Mesendoderm (in vitro differentiated cells): ENCODE measurements at regions not wholly inside any gene's neighbourhood (a gene's known extent, or its start where the extent isn't known, plus 50 kb on each side); places are given as distances from the start of the nearest gene placed in this dataset.

Experiments
- DNase-seq: peaks from one replicate; pipeline ENCODE4 v3.0.0; 2013
- H2AK5ac ChIP-seq: 2 replicates; pipeline ENCODE4 v1.6.1; 2013; ENCODE audit warnings: low read length, inconsistent platforms
- H2BK120ac ChIP-seq: 2 replicates; pipeline ENCODE4 v1.6.1; 2013; ENCODE audit warnings: low read depth, mild to moderate bottlenecking, low read length, moderate library complexity, mixed read lengths
- H2BK15ac ChIP-seq: replicated peaks from 2 replicates; pipeline ENCODE4 v1.6.1; 2013; ENCODE audit warnings: low read depth, mild to moderate bottlenecking, moderate library complexity
- H2BK5ac ChIP-seq: 2 replicates; pipeline ENCODE4 v1.6.1; 2013; ENCODE audit warnings: low read length, inconsistent platforms
- H3K18ac ChIP-seq: 2 replicates; pipeline ENCODE4 v1.6.1; 2013; ENCODE audit warnings: mild to moderate bottlenecking, low read length, mixed read lengths
- H3K23ac ChIP-seq: one replicate; pipeline ENCODE4 v1.6.1; 2013; ENCODE audit warnings: low read length
- H3K27ac ChIP-seq: 2 replicates; pipeline ENCODE4 v1.5.1; 2013; ENCODE audit warnings: low read depth, mild to moderate bottlenecking, inconsistent platforms, low read length, moderate library complexity
- H3K27me3 ChIP-seq: 2 replicates; pipeline ENCODE4 v1.6.1; 2013; ENCODE audit warnings: low read length, control low read depth, mild to moderate bottlenecking, inconsistent platforms; ENCODE audit not compliant: insufficient read depth, poor library complexity
- H3K36me3 ChIP-seq: 2 replicates; pipeline ENCODE4 v1.6.1; 2013; ENCODE audit warnings: low read length, inconsistent platforms; ENCODE audit not compliant: control insufficient read depth, insufficient read depth
- H3K4ac ChIP-seq: one replicate; pipeline ENCODE4 v1.6.1; 2013; ENCODE audit warnings: low read depth, mild to moderate bottlenecking, low read length, moderate library complexity
- H3K4me1 ChIP-seq: 2 replicates; pipeline ENCODE4 v1.6.1; 2013; ENCODE audit warnings: low read depth, low read length, inconsistent platforms; ENCODE audit not compliant: control insufficient read depth
- H3K4me2 ChIP-seq: 2 replicates; pipeline ENCODE4 v1.6.1; 2013; ENCODE audit warnings: low read length
- H3K4me3 ChIP-seq: 2 replicates; pipeline ENCODE4 v1.5.1; 2013; ENCODE audit warnings: mild to moderate bottlenecking, low read length
- H3K56ac ChIP-seq: one replicate; pipeline ENCODE4 v1.6.1; 2013; ENCODE audit warnings: low read length
- H3K79me1 ChIP-seq: 2 replicates; pipeline ENCODE4 v1.6.1; 2013; ENCODE audit warnings: low read length, inconsistent platforms
- H3K79me2 ChIP-seq: 2 replicates; pipeline ENCODE4 v1.6.1; 2013; ENCODE audit warnings: mild to moderate bottlenecking, low read length; ENCODE audit not compliant: control insufficient read depth, insufficient read depth
- H3K9ac ChIP-seq: 2 replicates; pipeline ENCODE4 v1.6.1; 2013; ENCODE audit warnings: low read length, inconsistent platforms
- H4K5ac ChIP-seq: one replicate; pipeline ENCODE4 v1.6.1; 2013; ENCODE audit warnings: low read length
- H4K8ac ChIP-seq: one replicate; pipeline ENCODE4 v1.6.1; 2013; ENCODE audit warnings: low read depth, mild to moderate bottlenecking, control low read depth, low read length, moderate library complexity
- WGBS: extraction: QIAGEN DNeasy Blood & Tissue Kit; methylation state at CpG from one replicate; pipeline ENCODE4 v1.1.7; 2013; ENCODE audit warnings: low lambda C conversion rate, missing lambda C conversion rate; ENCODE audit not compliant: insufficient coverage; ENCODE audit errors: extremely low coverage; 5-methylcytosine and 5-hydroxymethylcytosine counted together

GRCh38 chr2:150545916-150546315 is 58.4 kb upstream of the RND3 start:
- no peak overlapping the region for H3K4me3 ChIP-seq

GRCh38 chr2:150544731-150545130 is 57.3 kb upstream of the RND3 start:
- Histone ChIP-seq H2BK5ac (no peak overlapping the region), H3K18ac (no peak overlapping the region), H3K56ac (no peak overlapping the region), H4K5ac (no peak overlapping the region), H4K8ac (no peak overlapping the region), H2AK5ac (no peak overlapping the region), H3K27me3 (no peaks in the 10 kb centered on the region), H3K23ac (no peak overlapping the region), H3K79me1 (no peaks in the 10 kb centered on the region), H3K27ac (no peak overlapping the region), H3K4ac (no peak overlapping the region), H3K36me3 (no peaks in the 10 kb centered on the region), H3K4me2 (no peak overlapping the region), H3K79me2 (no peaks in the 10 kb centered on the region), H2BK120ac (no peak overlapping the region), H3K4me1 (no peaks in the 10 kb centered on the region), H3K9ac (no peak overlapping the region), H3K4me3 (no peak overlapping the region), H2BK15ac (no peak overlapping the region)
- no CpG with 5 or more reads among the region's 3 CpGs for WGBS
- no peak for DNase-seq

More at GRCh38 chr2:150545916-150546315, 58.4 kb upstream of the RND3 start:
- Histone ChIP-seq H3K56ac (no peak overlapping the region), H2BK5ac (no peak overlapping the region), H4K5ac (no peak overlapping the region), H3K79me2 (no peaks in the 10 kb centered on the region), H4K8ac (no peak overlapping the region), H3K23ac (no peak overlapping the region), H2BK120ac (no peak overlapping the region), H3K4me1 (no peaks in the 10 kb centered on the region), H3K36me3 (no peaks in the 10 kb centered on the region), H3K4ac (no peak overlapping the region), H2BK15ac (no peak overlapping the region), H3K18ac (no peak overlapping the region), H3K4me2 (no peak overlapping the region), H3K79me1 (no peaks in the 10 kb centered on the region), H3K9ac (no peak overlapping the region), H2AK5ac (no peak overlapping the region), H3K27me3 (no peaks in the 10 kb centered on the region), H3K27ac (no peak overlapping the region)
- no CpG with 5 or more reads among the region's 4 CpGs for WGBS
- DNase-seq = no peak

GRCh38 chr2:150542692-150543091 is 55.2 kb upstream of the RND3 start:
- Histone ChIP-seq H3K18ac (no peak overlapping the region), H3K4me1 (no peaks in the 10 kb centered on the region), H3K23ac (no peak overlapping the region), H3K27ac (no peak overlapping the region), H2BK5ac (no peak overlapping the region), H3K56ac (no peak overlapping the region), H2AK5ac (no peak overlapping the region), H3K36me3 (no peaks in the 10 kb centered on the region), H4K5ac (no peak overlapping the region), H3K4me2 (no peak overlapping the region), H2BK15ac (no peak overlapping the region), H2BK120ac (no peak overlapping the region), H3K79me2 (no peaks in the 10 kb centered on the region), H3K4ac (no peak overlapping the region), H3K79me1 (no peaks in the 10 kb centered on the region), H3K27me3 (no peaks in the 10 kb centered on the region), H3K9ac (no peak overlapping the region), H4K8ac (no peak overlapping the region), H3K4me3 (no peak overlapping the region)
- WGBS = no CpG with 5 or more reads among the region's 30 CpGs
- no peak for DNase-seq

GRCh38 chr2:150542172-150542571 is 54.7 kb upstream of the RND3 start:
- no peaks in the 10 kb centered on the region for H3K4me1 ChIP-seq
- no peak overlapping the region for H3K4me2 ChIP-seq
- H4K5ac ChIP-seq = no peak overlapping the region
- no peak overlapping the region for H2BK15ac ChIP-seq
- no peaks in the 10 kb centered on the region for H3K79me2 ChIP-seq
- WGBS = no CpG with 5 or more reads among the region's 19 CpGs
- no peak for DNase-seq
- H3K18ac ChIP-seq = no peak overlapping the region
- no peaks in the 10 kb centered on the region for H3K36me3 ChIP-seq
- H3K4ac ChIP-seq = no peak overlapping the region
- H3K23ac ChIP-seq = no peak overlapping the region
- no peak overlapping the region for H4K8ac ChIP-seq
- H3K79me1 ChIP-seq = no peaks in the 10 kb centered on the region
- no peak overlapping the region for H3K9ac ChIP-seq
- no peak overlapping the region for H2BK120ac ChIP-seq
- no peak overlapping the region for H3K4me3 ChIP-seq
- no peak overlapping the region for H2AK5ac ChIP-seq
- no peak overlapping the region for H3K27ac ChIP-seq
- no peak overlapping the region for H3K56ac ChIP-seq
- H3K27me3 ChIP-seq = no peaks in the 10 kb centered on the region
- no peak overlapping the region for H2BK5ac ChIP-seq

GRCh38 chr2:150538651-150539201 is 51.3 kb upstream of the RND3 start:
- Histone ChIP-seq H4K8ac (no peak overlapping the region), H3K79me2 (no peaks in the 10 kb centered on the region), H3K79me1 (no peaks in the 10 kb centered on the region), H3K27me3 (no peaks in the 10 kb centered on the region), H3K9ac (no peak overlapping the region), H2BK120ac (no peak overlapping the region), H3K23ac (no peak overlapping the region), H3K18ac (no peak overlapping the region), H3K56ac (no peak overlapping the region), H2BK5ac (no peak overlapping the region), H2BK15ac (no peak overlapping the region), H3K4me1 (no peaks in the 10 kb centered on the region), H3K4me2 (no peak overlapping the region), H3K4ac (no peak overlapping the region), H2AK5ac (no peak overlapping the region), H4K5ac (no peak overlapping the region), H3K27ac (no peak overlapping the region), H3K36me3 (no peaks in the 10 kb centered on the region), H3K4me3 (no peak overlapping the region)
- WGBS = no CpG with 5 or more reads among the region's 7 CpGs
- DNase-seq = no peak
